ENCODE measurements at regions not wholly inside any gene's neighbourhood (a gene's known extent, or its start where the extent isn't known, plus 50 kb on each side); places are given as distances from the start of the nearest gene placed in this dataset.

GRCh38 chr17:55829995-55830612 lies 79.3 kb downstream of the PCTP start:
- no peak for DNase-seq (ENCODE audit: low spot score)

- no peak for DNase-seq (ENCODE audit: low spot score)
Observed at GRCh38 chr17:55830699-55831471, 80.0 kb downstream of the PCTP start.

GRCh38 chr17:55833306-55833705 lies 82.5 kb downstream of the PCTP start:
- no peak for DNase-seq (ENCODE audit: low spot score)

- DNase-seq (ENCODE audit: low spot score), result no peak
Observed at GRCh38 chr17:55842405-55843158, 91.7 kb downstream of the PCTP start.

GRCh38 chr17:55843785-55844184 lies 92.9 kb downstream of the PCTP start:
- DNase-seq (ENCODE audit: low spot score), result no peak

GRCh38 chr17:55845385-55845784 lies 94.5 kb downstream of the PCTP start:
- peak; percentile 5 for DNase-seq (ENCODE audit: low spot score)

GRCh38 chr17:55846745-55847144 lies 95.9 kb downstream of the PCTP start:
- no peak for DNase-seq (ENCODE audit: low spot score)

GRCh38 chr17:55852734-55853133 lies 101.9 kb downstream of the PCTP start:
- DNase-seq (ENCODE audit: low spot score), result no peak

GRCh38 chr17:55859301-55859795 lies 108.5 kb downstream of the PCTP start:
- DNase-seq (ENCODE audit: low spot score), result no peak

- DNase-seq (ENCODE audit: low spot score), result no peak
Observed at GRCh38 chr17:55865072-55865762, 114.4 kb downstream of the PCTP start.

GRCh38 chr17:55870044-55870443 lies 119.2 kb downstream of the PCTP start:
- DNase-seq (ENCODE audit: low spot score), result no peak

- DNase-seq (ENCODE audit: low spot score), result no peak
Observed at GRCh38 chr17:55872374-55872773, 121.5 kb downstream of the PCTP start.

GRCh38 chr17:55873017-55873758 lies 122.3 kb downstream of the PCTP start:
- no peak for DNase-seq (ENCODE audit: low spot score)

GRCh38 chr17:55883149-55883548 lies 132.3 kb downstream of the PCTP start:
- no peak for DNase-seq (ENCODE audit: low spot score)

GRCh38 chr17:55887531-55887930 lies 136.7 kb downstream of the PCTP start:
- no peak for DNase-seq (ENCODE audit: low spot score)

- DNase-seq (ENCODE audit: low spot score), result no peak
Observed at GRCh38 chr17:55889271-55889670, 138.4 kb downstream of the PCTP start.

GRCh38 chr17:55895112-55895759 lies 144.4 kb downstream of the PCTP start:
- DNase-seq (ENCODE audit: low spot score), result no peak

GRCh38 chr17:55897301-55897700 lies 146.4 kb downstream of the PCTP start:
- no peak for DNase-seq (ENCODE audit: low spot score)

GRCh38 chr17:55898195-55898594 lies 147.3 kb downstream of the PCTP start:
- no peak for DNase-seq (ENCODE audit: low spot score)

GRCh38 chr17:55900188-55900587 lies 149.3 kb downstream of the PCTP start:
- no peak for DNase-seq (ENCODE audit: low spot score)

Data from pons (tissue), 1 donor.